Vagina (tissue), 2 donors: ENCODE measurements at regions not wholly inside any gene's neighbourhood (a gene's known extent, or its start where the extent isn't known, plus 50 kb on each side); places are given as distances from the start of the nearest gene placed in this dataset.

Experiments
- DNase-seq, 2 donors: peaks; one replicate each; pipeline ENCODE4 v3.0.0-alpha.2; 2017; ENCODE audit errors: extremely low spot score in 2 of 2
- H3K27ac ChIP-seq: fragments of 200-600 bp; sonication (generic); one replicate; pipeline ENCODE4 v1.5.1; 2019
- H3K27me3 ChIP-seq: fragments of 200-600 bp; sonication (generic); one replicate; pipeline ENCODE4 v1.5.1; 2019
- H3K36me3 ChIP-seq, 2 donors: fragments of 200-600 bp; sonication (generic); one replicate each; pipeline ENCODE4 v1.5.1; 2017 to 2019
- H3K4me1 ChIP-seq: fragments of 200-600 bp; sonication (generic); one replicate; pipeline ENCODE4 v1.5.1; 2019
- H3K4me3 ChIP-seq, 2 donors: fragments of 200-600 bp; sonication (generic); 1 replicate in 1 of 2; 2 replicates in 1 of 2; pipeline ENCODE4 v1.5.1; 2016 to 2019
- H3K9me3 ChIP-seq: fragments of 200-600 bp; sonication (generic); one replicate; pipeline ENCODE4 v1.5.1; 2019
- CTCF ChIP-seq, 3 experiments: fragments of 450-650 bp in 2 of 3; fragments of 200-600 bp in 1 of 3; sonication (generic) in 1 of 3; IDR thresholded peaks; one replicate each; pipeline ENCODE4 v1.5.1; 2017 to 2019; ENCODE audit warnings: antibody characterized with exemption in 3 of 3, mild to moderate bottlenecking in 2 of 3, moderate library complexity in 2 of 3
- POLR2A ChIP-seq, 2 donors: fragments of 450-650 bp; IDR thresholded peaks; one replicate each; pipeline ENCODE4 v1.6.1; 2017; ENCODE audit warnings: antibody characterized with exemption in 2 of 2, mild to moderate bottlenecking in 2 of 2, moderate library complexity in 2 of 2
- POLR2AphosphoS5 ChIP-seq, 2 donors: sonication (generic); formaldehyde crosslinking; IDR thresholded peaks; one replicate each; pipeline ENCODE4 v1.9.0; 2017; ENCODE audit warnings: antibody characterized with exemption in 2 of 2, mild to moderate bottlenecking in 2 of 2, low read depth in 1 of 2; ENCODE audit not compliant: insufficient read depth in 1 of 2
- intact Hi-C: fragments of 100-400 bp; cut with DNase I; formaldehyde crosslinking; loops from one replicate; pipeline ENCODE4 v1.15.1; 2023

- Histone ChIP-seq H3K9me3 (no peaks in the 10 kb centered on the region), H3K4me3 (no peak overlapping the region), H3K27me3 (no peaks in the 10 kb centered on the region), H3K4me1 (no peaks in the 10 kb centered on the region), H3K27ac (no peak overlapping the region), H3K36me3 (no peaks in the 10 kb centered on the region)
- DNase-seq, result no peak
- TF ChIP-seq CTCF (IDR thresholded peaks at IDR 0.05), result no peak
- TF ChIP-seq POLR2A (IDR thresholded peaks at IDR 0.05), result no peak
- no peak for TF ChIP-seq POLR2AphosphoS5 (IDR thresholded peaks at IDR 0.05; ENCODE audit: insufficient read depth in 1 of 2, low read depth in 1 of 2)
- intact Hi-C loops, result no loop called here
These were observed 1667.8 kb downstream of the KCNT2 start for GRCh38 chr1:194940336-194941030.

- Histone ChIP-seq H3K9me3 (no peaks in the 10 kb centered on the region), H3K4me1 (no peaks in the 10 kb centered on the region), H3K27me3 (no peaks in the 10 kb centered on the region), H3K4me3 (no peak overlapping the region), H3K27ac (no peak overlapping the region), H3K36me3 (no peaks in the 10 kb centered on the region)
- DNase-seq, result no peak
- no peak for TF ChIP-seq CTCF (IDR thresholded peaks at IDR 0.05)
- no peak for TF ChIP-seq POLR2AphosphoS5 (IDR thresholded peaks at IDR 0.05; ENCODE audit: insufficient read depth in 1 of 2, low read depth in 1 of 2)
- TF ChIP-seq POLR2A (IDR thresholded peaks at IDR 0.05), result no peak
- intact Hi-C loops, result no loop called here
These were observed 1672.4 kb downstream of the KCNT2 start for GRCh38 chr1:194935864-194936263.

- no peak for DNase-seq
- H3K27me3 ChIP-seq, result no peaks in the 10 kb centered on the region
- H3K9me3 ChIP-seq, result no peaks in the 10 kb centered on the region
- no peaks in the 10 kb centered on the region for H3K36me3 ChIP-seq
- H3K4me1 ChIP-seq, result no peaks in the 10 kb centered on the region
- no peak overlapping the region for H3K4me3 ChIP-seq
- intact Hi-C loops, result no loop called here
- H3K27ac ChIP-seq, result no peak overlapping the region
- TF ChIP-seq POLR2AphosphoS5 (IDR thresholded peaks at IDR 0.05; ENCODE audit: insufficient read depth in 1 of 2, low read depth in 1 of 2) (no peak), CTCF (IDR thresholded peaks at IDR 0.05) (no peak)
These were observed 1677.1 kb downstream of the KCNT2 start for GRCh38 chr1:194931166-194931565.

GRCh38 chr1:194930132-194930531, 1678.1 kb downstream of the KCNT2 start:
- no peak for TF ChIP-seq POLR2AphosphoS5 (IDR thresholded peaks at IDR 0.05; ENCODE audit: insufficient read depth in 1 of 2, low read depth in 1 of 2)
- no peak for TF ChIP-seq POLR2A (IDR thresholded peaks at IDR 0.05)
- no peak for TF ChIP-seq CTCF (IDR thresholded peaks at IDR 0.05)
- no peak for DNase-seq
- no peak overlapping the region for H3K4me3 ChIP-seq

GRCh38 chr1:194929357-194929756, 1678.9 kb downstream of the KCNT2 start:
- Histone ChIP-seq H3K4me3 (no peak overlapping the region), H3K36me3 (no peaks in the 10 kb centered on the region), H3K9me3 (no peaks in the 10 kb centered on the region), H3K27me3 (no peaks in the 10 kb centered on the region), H3K27ac (no peak overlapping the region), H3K4me1 (no peaks in the 10 kb centered on the region)
- intact Hi-C loops, result no loop called here
- TF ChIP-seq POLR2AphosphoS5 (IDR thresholded peaks at IDR 0.05; ENCODE audit: insufficient read depth in 1 of 2, low read depth in 1 of 2) (no peak), CTCF (IDR thresholded peaks at IDR 0.05) (no peak), POLR2A (IDR thresholded peaks at IDR 0.05) (no peak)
- no peak for DNase-seq

More at GRCh38 chr1:194930132-194930531, 1678.1 kb downstream of the KCNT2 start:
- Histone ChIP-seq H3K4me1 (no peaks in the 10 kb centered on the region), H3K27ac (no peak overlapping the region), H3K36me3 (no peaks in the 10 kb centered on the region), H3K27me3 (no peaks in the 10 kb centered on the region), H3K9me3 (no peaks in the 10 kb centered on the region)
- intact Hi-C loops, result no loop called here
